Upper lobe of right lung (tissue), 1 donor: ENCODE measurements at regions not wholly inside any gene's neighbourhood (a gene's known extent, or its start where the extent isn't known, plus 50 kb on each side); places are given as distances from the start of the nearest gene placed in this dataset.

ENCODE experiments used
- ATAC-seq: fragments of 200-7000 bp; cut with Tn5 transposase; one replicate; pipeline ENCODE4 v1.9.1; 2020; ENCODE audit warnings: mild to moderate bottlenecking, moderate library complexity
- DNase-seq: peaks from one replicate; pipeline ENCODE4 v3.0.0-alpha.2; 2020
- H3K27ac ChIP-seq: fragments of 200-600 bp; one replicate; pipeline ENCODE4 v1.8.0; 2022
- H3K27me3 ChIP-seq: fragments of 200-600 bp; one replicate; pipeline ENCODE4 v1.8.0; 2022; ENCODE audit warnings: mild to moderate bottlenecking
- H3K36me3 ChIP-seq: fragments of 200-600 bp; one replicate; pipeline ENCODE4 v1.8.0; 2022
- H3K4me1 ChIP-seq: fragments of 200-600 bp; one replicate; pipeline ENCODE4 v1.8.0; 2022
- H3K4me3 ChIP-seq: fragments of 200-600 bp; one replicate; pipeline ENCODE4 v1.8.0; 2022; ENCODE audit warnings: mild to moderate bottlenecking
- H3K9me3 ChIP-seq: fragments of 200-600 bp; one replicate; pipeline ENCODE4 v1.8.0; 2022
- CTCF ChIP-seq: fragments of 200-600 bp; IDR thresholded peaks from one replicate; pipeline ENCODE4 v1.8.0; 2022; ENCODE audit warnings: antibody characterized with exemption
- intact Hi-C: fragments of 100-400 bp; cut with DNase I; formaldehyde crosslinking; loops from one replicate; pipeline ENCODE4 v1.11.0; 2022
- donor health status: DM: no; HTN: yes; CAD: no; lungs with severe emphysema.

DNA sequence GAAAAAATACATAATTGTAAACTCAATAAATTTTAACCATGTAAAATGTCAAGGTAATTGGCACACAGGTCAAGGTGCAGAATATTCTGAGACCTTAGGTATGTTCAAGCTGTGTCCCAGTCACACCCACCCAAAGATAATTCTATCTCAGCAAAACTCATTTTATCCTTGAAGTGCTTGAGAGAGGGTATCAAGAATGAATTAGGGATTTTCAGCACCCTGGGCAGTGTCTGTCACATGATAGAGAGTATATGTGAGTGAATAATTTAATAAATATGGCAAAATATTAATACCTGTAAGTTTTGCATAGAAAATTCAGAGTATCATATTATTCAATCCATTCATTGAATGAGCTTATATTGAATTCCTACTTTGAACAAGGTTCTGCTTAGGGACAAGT is 567.9 kb downstream of the FBXO15 start:
- DNase-seq (no peak), ATAC-seq (no peak)
- TF ChIP-seq CTCF, result no peak
- Histone ChIP-seq H3K27ac (no peak overlapping the region), H3K4me3 (no peak overlapping the region), H3K9me3 (no peaks in the 10 kb centered on the region), H3K4me1 (no peaks in the 10 kb centered on the region), H3K27me3 (no peaks in the 10 kb centered on the region), H3K36me3 (no peaks in the 10 kb centered on the region)
- intact Hi-C loops, result no loop called here

GRCh38 chr18:73577365-73577764 is 570.3 kb downstream of the FBXO15 start:
- intact Hi-C loops, result no loop called here
- ATAC-seq (no peak), DNase-seq (no peak)
- H3K27ac ChIP-seq, result no peak overlapping the region
- H3K4me1 ChIP-seq, result no peaks in the 10 kb centered on the region
- H3K27me3 ChIP-seq, result no peaks in the 10 kb centered on the region
- no peaks in the 10 kb centered on the region for H3K36me3 ChIP-seq
- H3K4me3 ChIP-seq, result no peak overlapping the region
- TF ChIP-seq CTCF, result no peak
- H3K9me3 ChIP-seq, result no peaks in the 10 kb centered on the region

GRCh38 chr18:73563901-73564472 is 583.6 kb downstream of the FBXO15 start:
- intact Hi-C loops, result no loop called here
- H3K27ac ChIP-seq, result no peak overlapping the region
- no peaks in the 10 kb centered on the region for H3K36me3 ChIP-seq
- DNase-seq (no peak), ATAC-seq (no peak)
- H3K4me3 ChIP-seq, result no peak overlapping the region
- no peaks in the 10 kb centered on the region for H3K4me1 ChIP-seq
- H3K27me3 ChIP-seq, result no peaks in the 10 kb centered on the region
- H3K9me3 ChIP-seq, result no peaks in the 10 kb centered on the region
- TF ChIP-seq CTCF, result no peak

DNA sequence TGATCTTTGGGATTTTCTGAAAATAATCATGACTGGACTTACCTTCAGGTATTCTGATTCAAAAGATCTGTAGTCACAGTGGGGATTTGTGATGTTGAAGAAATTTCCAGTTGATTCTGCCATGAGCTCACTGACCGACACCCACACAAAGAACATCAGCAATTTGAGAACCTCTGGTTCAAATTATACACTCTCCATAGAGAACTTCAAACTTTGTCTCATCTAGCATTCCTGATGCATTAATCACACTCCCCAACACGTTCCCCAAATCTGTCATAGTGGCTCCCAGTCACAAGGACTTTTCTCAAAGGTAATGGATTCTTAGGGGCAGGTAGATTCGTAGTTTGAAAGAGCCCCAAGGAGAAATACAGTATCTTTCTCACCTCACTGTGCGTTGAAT is 584.3 kb downstream of the FBXO15 start:
- Histone ChIP-seq H3K4me3 (no peak overlapping the region), H3K9me3 (no peaks in the 10 kb centered on the region), H3K36me3 (no peaks in the 10 kb centered on the region), H3K4me1 (no peaks in the 10 kb centered on the region), H3K27ac (no peak overlapping the region), H3K27me3 (no peaks in the 10 kb centered on the region)
- DNase-seq, result no peak
- no peak for ATAC-seq
- intact Hi-C loops, result no loop called here
- TF ChIP-seq CTCF, result no peak

GRCh38 chr18:73556904-73557303 is 590.7 kb downstream of the FBXO15 start:
- Histone ChIP-seq H3K27ac (no peak overlapping the region), H3K4me1 (no peaks in the 10 kb centered on the region), H3K4me3 (no peak overlapping the region), H3K9me3 (no peaks in the 10 kb centered on the region), H3K27me3 (no peaks in the 10 kb centered on the region), H3K36me3 (no peaks in the 10 kb centered on the region)
- ATAC-seq (no peak), DNase-seq (no peak)
- intact Hi-C loops, result no loop called here
- TF ChIP-seq CTCF, result no peak

GRCh38 chr18:73552171-73552570 is 595.5 kb downstream of the FBXO15 start:
- ATAC-seq (no peak), DNase-seq (no peak)
- no peaks in the 10 kb centered on the region for H3K9me3 ChIP-seq
- no peaks in the 10 kb centered on the region for H3K27me3 ChIP-seq
- H3K36me3 ChIP-seq, result no peaks in the 10 kb centered on the region
- no peaks in the 10 kb centered on the region for H3K4me1 ChIP-seq
- intact Hi-C loops, result no loop called here
- no peak for TF ChIP-seq CTCF
- H3K27ac ChIP-seq, result no peak overlapping the region
- no peak overlapping the region for H3K4me3 ChIP-seq
